HAP-1 (cell line): ENCODE measurements at regions not wholly inside any gene's neighbourhood (a gene's known extent, or its start where the extent isn't known, plus 50 kb on each side); places are given as distances from the start of the nearest gene placed in this dataset.

Experiments
- DNase-seq, 2 experiments: peaks; one replicate each; pipeline ENCODE4 v3.0.0-alpha.2; 2016 to 2020; ENCODE audit warnings: low spot score in 2 of 2
- H3K27me3 ChIP-seq: fragments of 250-450 bp; sonication (Bioruptor Pico); 2 replicates; pipeline ENCODE4 v1.5.1; 2020; ENCODE audit warnings: low read depth, mild to moderate bottlenecking, moderate library complexity
- H3K36me3 ChIP-seq: fragments of 250-450 bp; sonication (Bioruptor Pico); replicated peaks from 2 replicates; pipeline ENCODE4 v1.5.1; 2020; ENCODE audit warnings: mild to moderate bottlenecking
- H3K4me1 ChIP-seq: fragments of 250-450 bp; sonication (Bioruptor Pico); 2 replicates; pipeline ENCODE4 v1.5.1; 2020; ENCODE audit warnings: mild to moderate bottlenecking
- H3K4me3 ChIP-seq: fragments of 250-450 bp; sonication (Bioruptor Pico); 2 replicates; pipeline ENCODE4 v1.5.1; 2020; ENCODE audit warnings: mild to moderate bottlenecking, moderate library complexity
- H3K9me3 ChIP-seq: fragments of 250-450 bp; sonication (Bioruptor Pico); 2 replicates; pipeline ENCODE4 v1.5.1; 2020; ENCODE audit warnings: mild to moderate bottlenecking, moderate library complexity
- in situ Hi-C: fragments of 300-500 bp; cut with MboI; formaldehyde crosslinking; loops from 3 replicates; pipeline ENCODE4 v1.14.3; 2020; ENCODE audit warnings: low sequenced_read_pairs, inconsistent platforms, mixed read lengths

DNA sequence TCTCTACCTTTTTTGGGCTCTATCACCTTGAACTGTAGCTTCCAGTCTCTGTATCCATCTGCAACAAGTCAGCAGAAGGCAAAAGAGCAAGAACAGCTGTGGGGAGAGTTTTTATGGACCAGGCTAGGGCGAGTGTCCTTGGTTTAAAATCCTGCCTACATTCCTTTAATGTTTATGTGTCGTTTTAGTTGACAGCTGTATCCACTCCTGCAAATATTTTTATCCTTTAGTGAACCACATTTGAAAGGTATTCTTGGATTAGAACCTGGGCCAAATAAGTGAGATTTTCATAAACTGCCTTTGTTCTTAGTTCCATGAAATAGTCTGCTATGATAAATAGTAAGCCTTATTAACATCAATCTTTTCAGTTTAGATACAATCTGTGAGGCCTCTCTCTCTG, 712.2 kb downstream of the ETS1 start:
- in situ Hi-C loops: no loop called here

DNA sequence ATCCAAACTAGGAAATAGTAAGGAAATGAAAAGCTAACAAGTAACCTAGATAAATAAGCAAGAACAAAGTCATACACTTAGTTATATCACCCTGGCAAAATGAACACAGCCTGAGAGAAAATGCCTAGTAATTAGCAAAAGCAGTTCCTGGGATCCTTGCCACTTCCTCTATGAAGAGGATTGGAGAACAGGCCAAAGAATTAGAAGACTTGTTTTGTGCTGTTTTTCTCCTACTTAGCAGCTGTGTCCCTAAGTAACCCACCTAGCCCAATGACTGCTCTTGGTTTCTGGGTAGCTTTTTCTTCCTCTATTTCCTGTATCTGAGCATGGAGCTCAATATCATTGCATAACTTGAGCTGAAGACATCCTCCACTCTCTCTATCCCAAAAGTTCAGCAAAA, 713.9 kb downstream of the ETS1 start:
- no peak overlapping the region for H3K4me3 ChIP-seq
- in situ Hi-C loops: no loop called here
- no peaks in the 10 kb centered on the region for H3K9me3 ChIP-seq
- no peaks in the 10 kb centered on the region for H3K4me1 ChIP-seq
- H3K36me3 ChIP-seq: no peaks in the 10 kb centered on the region
- no peaks in the 10 kb centered on the region for H3K27me3 ChIP-seq
- DNase-seq: no peak

More for the DNA sequence above, 712.2 kb downstream of the ETS1 start:
- H3K4me1 ChIP-seq: no peaks in the 10 kb centered on the region
- H3K27me3 ChIP-seq: no peaks in the 10 kb centered on the region
- DNase-seq: no peak
- no peaks in the 10 kb centered on the region for H3K36me3 ChIP-seq
- H3K4me3 ChIP-seq: no peak overlapping the region
- no peaks in the 10 kb centered on the region for H3K9me3 ChIP-seq

DNA sequence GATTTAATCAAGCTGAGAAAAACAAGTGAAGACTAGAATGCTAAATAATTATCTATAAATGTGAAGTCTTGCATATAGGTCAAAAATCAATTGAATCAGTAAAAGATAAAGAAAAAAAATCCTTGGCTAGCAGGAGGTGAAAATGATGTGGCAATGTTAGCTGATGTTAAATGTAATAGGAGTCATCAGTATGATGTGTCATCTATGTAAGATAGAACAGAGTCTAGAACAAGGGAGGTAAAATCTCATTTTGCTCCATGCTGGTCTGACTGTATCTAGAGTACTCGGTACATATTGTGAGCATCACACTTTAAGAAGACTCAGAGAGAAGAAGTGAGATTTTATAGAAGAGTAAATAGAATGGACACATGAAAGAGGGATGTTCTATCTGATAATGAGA, 721.2 kb downstream of the ETS1 start:
- Histone ChIP-seq H3K27me3 (no peaks in the 10 kb centered on the region), H3K9me3 (no peaks in the 10 kb centered on the region), H3K4me1 (no peaks in the 10 kb centered on the region), H3K4me3 (no peak overlapping the region), H3K36me3 (no peaks in the 10 kb centered on the region)
- in situ Hi-C loops: no loop called here
- no peak for DNase-seq

DNA sequence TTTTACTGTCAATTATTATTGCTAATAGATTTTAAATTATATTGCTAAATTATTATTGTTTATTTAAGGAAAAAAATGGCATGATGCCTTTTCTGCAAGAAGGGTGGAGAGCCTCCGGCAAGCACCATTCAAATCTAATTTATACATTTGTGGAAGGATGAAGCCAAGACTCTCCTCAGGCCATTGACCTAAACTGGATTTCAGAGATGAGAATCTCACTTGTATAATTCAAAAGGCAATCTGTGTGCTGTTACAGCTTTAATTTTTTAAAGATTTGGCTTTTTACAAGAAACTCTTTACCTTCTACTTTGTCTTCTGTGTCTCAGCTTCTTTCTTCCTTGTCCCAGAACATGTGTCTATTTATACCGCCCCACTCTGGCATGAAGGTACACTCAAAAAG, 722.5 kb downstream of the ETS1 start:
- in situ Hi-C loops: no loop called here
- no peak for DNase-seq
- H3K9me3 ChIP-seq: no peaks in the 10 kb centered on the region

DNA sequence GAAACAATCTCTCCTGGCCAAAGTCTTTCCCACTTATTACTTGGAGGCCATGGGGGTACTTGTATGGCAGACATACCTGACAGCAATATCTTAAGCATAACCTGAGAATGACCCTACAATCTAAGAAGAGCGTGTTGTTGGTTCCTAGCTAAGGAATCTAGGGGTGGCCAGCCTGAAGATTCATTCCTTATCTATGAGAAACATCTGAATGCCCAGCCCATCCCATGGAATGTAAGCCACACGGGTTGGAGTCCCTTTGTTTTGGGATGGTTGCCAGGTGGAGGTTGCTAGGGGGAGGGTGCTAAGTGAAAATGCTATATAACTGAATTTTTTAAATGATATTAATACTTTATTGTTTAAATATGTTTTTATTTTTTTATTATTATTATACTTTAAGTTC, 725.0 kb downstream of the ETS1 start:
- Histone ChIP-seq H3K4me1 (no peaks in the 10 kb centered on the region), H3K9me3 (no peaks in the 10 kb centered on the region), H3K36me3 (no peaks in the 10 kb centered on the region), H3K27me3 (no peaks in the 10 kb centered on the region), H3K4me3 (no peak overlapping the region)
- in situ Hi-C loops: no loop called here
- no peak for DNase-seq

More for the DNA sequence above, 722.5 kb downstream of the ETS1 start:
- Histone ChIP-seq H3K27me3 (no peaks in the 10 kb centered on the region), H3K4me3 (no peak overlapping the region), H3K36me3 (no peaks in the 10 kb centered on the region), H3K4me1 (no peaks in the 10 kb centered on the region)

DNA sequence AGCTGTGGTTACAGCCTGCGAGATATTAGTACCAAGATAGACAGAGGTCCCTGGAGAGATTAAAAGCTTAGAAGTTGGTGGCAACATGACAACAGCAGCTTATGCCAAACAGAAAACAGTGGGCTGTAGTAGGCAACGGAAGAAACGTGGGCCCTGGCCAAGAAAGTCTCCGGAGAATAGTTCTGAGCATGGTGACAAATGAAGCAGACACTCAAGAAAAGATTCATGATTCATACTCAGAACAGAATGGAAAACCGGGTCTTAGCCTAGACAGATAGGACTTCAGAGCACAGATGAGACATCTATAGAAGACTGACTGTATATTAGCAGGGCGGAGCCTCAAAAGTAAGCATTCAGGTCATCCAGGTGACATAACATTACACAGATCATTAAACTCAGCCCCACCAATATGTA, 727.4 kb downstream of the ETS1 start:
- Histone ChIP-seq H3K27me3 (no peaks in the 10 kb centered on the region), H3K9me3 (no peaks in the 10 kb centered on the region), H3K4me1 (no peaks in the 10 kb centered on the region), H3K4me3 (no peak overlapping the region), H3K36me3 (no peaks in the 10 kb centered on the region)
- DNase-seq: no peak
- in situ Hi-C loops: no loop called here

DNA sequence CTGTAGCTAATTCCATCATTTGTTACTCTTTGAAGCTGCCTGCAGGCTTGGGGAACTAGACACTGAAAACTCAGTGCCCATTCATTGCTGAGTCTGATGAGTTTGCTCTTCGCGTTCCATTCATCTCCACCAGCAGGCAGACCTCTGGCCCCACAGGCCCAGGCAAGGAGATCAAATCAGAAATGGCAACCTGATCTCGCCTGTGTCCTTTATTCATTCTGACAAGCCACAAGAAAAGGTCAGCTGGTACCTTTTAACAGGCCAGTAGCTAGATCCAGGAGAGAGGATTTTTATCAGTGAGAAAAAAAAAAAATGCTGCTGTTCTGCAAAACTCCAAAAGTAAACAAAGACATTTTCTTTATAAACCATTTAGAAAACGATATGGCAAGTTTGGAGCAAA, 742.5 kb downstream of the ETS1 start:
- no peak for DNase-seq
- no peaks in the 10 kb centered on the region for H3K36me3 ChIP-seq
- no peaks in the 10 kb centered on the region for H3K27me3 ChIP-seq
- no peak overlapping the region for H3K4me3 ChIP-seq
- H3K4me1 ChIP-seq: no peaks in the 10 kb centered on the region
- in situ Hi-C loops: no loop called here
- H3K9me3 ChIP-seq: no peaks in the 10 kb centered on the region

DNA sequence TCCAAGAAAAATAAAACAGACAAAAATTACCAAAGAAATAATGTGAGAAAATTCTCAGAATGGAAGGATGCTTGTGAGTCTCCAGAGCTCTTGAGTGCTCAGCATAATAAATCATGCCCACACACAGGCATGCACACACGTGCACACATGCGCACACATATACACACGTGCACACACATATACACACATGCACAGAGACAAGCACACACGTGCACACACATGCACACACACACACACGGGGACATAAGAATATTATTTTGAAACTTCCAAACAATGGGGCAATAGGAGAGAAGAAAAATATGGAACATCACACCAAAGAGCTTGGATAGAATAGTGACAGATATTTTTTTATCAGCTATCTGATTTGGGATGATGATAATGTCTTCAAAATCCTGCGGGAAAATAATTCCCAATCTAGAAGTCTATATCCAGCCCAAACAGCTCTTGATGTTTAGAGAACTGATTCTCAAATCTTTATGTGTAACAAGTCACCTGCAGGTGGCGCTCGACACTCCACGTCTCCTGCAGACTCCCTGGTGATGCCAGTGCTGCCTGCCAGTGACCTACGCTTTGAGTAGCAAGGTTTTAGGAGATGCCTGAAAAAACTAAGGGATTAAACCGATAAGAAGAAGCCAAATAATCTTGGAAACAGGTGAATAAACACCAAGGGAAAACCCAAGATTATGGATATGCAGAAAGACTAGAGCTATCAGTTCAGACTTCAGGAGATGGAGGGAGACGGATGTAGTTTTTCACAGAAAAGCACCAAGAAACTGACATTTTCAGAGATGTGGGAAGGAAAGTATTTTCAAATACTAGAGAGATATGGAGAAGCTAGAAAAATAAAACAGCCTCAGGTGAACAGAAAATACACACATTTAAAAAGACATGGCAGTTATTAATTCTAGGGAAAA, 743.6 kb downstream of the ETS1 start:
- no peaks in the 10 kb centered on the region for H3K4me1 ChIP-seq
- no peaks in the 10 kb centered on the region for H3K27me3 ChIP-seq
- in situ Hi-C loops: no loop called here
- no peak overlapping the region for H3K4me3 ChIP-seq
- H3K9me3 ChIP-seq: no peaks in the 10 kb centered on the region
- H3K36me3 ChIP-seq: no peaks in the 10 kb centered on the region
- DNase-seq: peak; percentile 5 to 71

DNA sequence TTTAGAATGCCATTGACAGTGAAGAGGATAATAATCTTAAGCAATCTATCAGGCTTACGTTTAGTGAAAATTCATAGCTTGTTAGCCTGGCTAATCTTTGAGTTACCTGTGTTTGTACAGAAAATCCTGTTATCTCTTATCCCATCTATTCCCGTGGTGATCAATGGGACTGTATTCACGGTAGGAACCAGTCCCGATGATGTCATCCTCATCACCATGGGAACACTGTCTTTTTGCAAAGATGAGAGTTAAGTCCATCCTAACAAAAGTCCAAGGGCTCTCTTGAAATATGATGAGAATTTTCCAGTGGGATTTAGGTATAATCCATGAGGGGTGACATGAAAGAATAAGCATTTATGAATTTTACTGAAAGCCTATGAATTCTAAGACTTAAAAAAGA, 762.2 kb downstream of the ETS1 start:
- in situ Hi-C loops: no loop called here
- Histone ChIP-seq H3K36me3 (no peaks in the 10 kb centered on the region), H3K9me3 (no peaks in the 10 kb centered on the region), H3K4me1 (no peaks in the 10 kb centered on the region), H3K27me3 (no peaks in the 10 kb centered on the region), H3K4me3 (no peak overlapping the region)
- no peak for DNase-seq

DNA sequence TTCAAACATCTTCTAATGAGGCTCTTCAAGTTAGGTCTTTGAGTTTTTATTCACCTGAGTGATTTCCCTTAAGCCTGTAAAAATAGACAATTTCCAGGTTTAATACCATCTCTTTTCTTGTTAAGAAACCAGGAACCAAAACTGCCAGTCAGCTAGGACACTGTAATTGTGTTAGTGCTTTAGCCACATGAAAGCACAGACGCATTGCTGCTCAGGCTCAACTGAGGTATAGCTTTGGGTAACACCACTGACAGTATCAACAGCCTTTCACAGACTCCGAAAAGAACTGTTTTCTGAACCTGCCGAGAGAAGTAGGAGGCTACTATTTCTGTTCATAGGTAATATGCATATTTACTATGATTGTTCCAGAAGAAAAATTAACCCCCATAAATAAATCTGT, 768.7 kb downstream of the ETS1 start:
- in situ Hi-C loops: no loop called here
- Histone ChIP-seq H3K4me3 (no peak overlapping the region), H3K36me3 (no peaks in the 10 kb centered on the region), H3K9me3 (no peaks in the 10 kb centered on the region), H3K4me1 (no peaks in the 10 kb centered on the region), H3K27me3 (no peaks in the 10 kb centered on the region)
- no peak for DNase-seq

DNA sequence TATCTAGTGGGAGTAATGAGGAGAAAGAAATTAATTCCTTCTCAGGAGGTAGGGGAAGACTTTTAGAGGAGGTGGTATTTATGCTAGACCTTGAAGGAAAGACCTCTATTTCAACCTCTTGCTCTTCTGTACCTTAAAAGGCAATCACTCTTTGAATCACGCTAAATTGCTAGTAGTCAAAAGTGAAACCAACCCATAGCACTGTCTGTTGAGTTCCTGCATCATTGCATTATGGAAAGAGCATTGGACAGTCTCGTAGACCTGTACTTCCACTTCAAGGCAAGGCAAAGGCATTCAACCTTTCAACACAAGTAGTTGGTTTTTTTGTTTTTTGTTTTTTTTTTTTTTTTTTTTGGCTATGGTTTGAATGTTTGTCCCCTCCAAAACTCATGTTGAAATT, 770.4 kb downstream of the ETS1 start:
- DNase-seq: no peak
- in situ Hi-C loops: no loop called here
- Histone ChIP-seq H3K4me1 (no peaks in the 10 kb centered on the region), H3K9me3 (no peaks in the 10 kb centered on the region), H3K36me3 (no peaks in the 10 kb centered on the region), H3K4me3 (no peak overlapping the region), H3K27me3 (no peaks in the 10 kb centered on the region)

DNA sequence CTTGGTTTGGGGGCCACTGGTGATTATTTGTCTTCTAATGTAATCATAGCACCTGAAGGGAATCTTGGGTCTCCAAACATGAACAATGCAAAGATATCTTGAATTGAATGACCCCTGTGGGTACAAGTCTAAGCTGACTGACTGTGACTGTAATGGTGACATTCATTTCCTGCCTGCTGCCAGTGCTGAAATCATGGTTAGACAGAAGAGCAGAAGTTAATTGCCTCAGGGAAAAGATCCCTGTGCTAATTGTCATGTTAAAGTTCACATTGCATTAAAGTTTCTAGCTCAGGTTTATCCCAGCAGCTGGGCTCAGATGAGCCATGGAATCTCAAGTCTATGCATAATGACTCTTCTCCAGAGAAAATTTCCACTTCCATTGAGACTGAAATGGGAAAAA, 772.0 kb downstream of the ETS1 start:
- H3K9me3 ChIP-seq: no peaks in the 10 kb centered on the region
- no peaks in the 10 kb centered on the region for H3K27me3 ChIP-seq

DNA sequence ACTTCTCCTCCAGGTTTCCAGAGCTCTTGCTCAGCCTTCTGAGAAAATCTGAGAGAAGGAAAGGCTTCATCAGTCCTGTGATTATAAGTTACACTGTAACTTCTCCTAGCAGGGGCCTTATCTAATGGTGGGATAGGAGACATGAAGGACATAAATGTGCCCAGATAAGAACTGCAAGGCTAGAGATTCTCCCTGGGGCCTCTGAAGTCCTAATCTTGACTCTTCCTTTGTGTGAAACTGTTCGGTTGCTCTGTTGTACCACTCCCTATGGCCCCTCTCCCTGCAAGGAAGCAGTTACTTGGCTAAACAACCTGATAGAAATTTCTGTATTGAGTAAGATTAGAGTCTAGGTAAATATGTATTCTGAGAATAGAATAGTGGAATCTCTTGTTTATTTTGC, 780.9 kb downstream of the ETS1 start:
- no peaks in the 10 kb centered on the region for H3K4me1 ChIP-seq
- in situ Hi-C loops: no loop called here
- no peak for DNase-seq
- no peak overlapping the region for H3K4me3 ChIP-seq
- H3K36me3 ChIP-seq: no peaks in the 10 kb centered on the region
- no peaks in the 10 kb centered on the region for H3K9me3 ChIP-seq
- no peaks in the 10 kb centered on the region for H3K27me3 ChIP-seq

More for the DNA sequence above, 772.0 kb downstream of the ETS1 start:
- H3K4me1 ChIP-seq: no peaks in the 10 kb centered on the region
- no peak for DNase-seq
- in situ Hi-C loops: no loop called here
- no peaks in the 10 kb centered on the region for H3K36me3 ChIP-seq
- no peak overlapping the region for H3K4me3 ChIP-seq

DNA sequence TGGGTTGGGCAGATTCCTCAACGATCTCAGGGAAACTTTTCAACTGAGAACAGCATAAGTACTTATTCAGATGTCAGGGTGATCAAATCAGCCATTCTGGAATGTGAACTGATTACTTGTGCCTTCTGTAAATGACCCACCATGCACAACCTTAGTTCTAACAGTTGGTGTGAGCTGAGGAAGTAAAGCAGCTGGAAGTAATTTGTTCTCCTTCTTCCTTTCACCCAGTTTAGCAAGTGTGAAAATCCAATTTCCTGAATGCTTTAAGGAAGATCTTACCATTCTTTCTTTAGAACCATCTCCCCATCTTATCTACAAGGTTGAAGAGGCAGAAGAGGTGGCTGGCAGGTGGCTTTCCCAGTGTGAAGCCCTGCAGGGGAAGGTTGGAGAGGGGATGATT, 781.6 kb downstream of the ETS1 start:
- no peak overlapping the region for H3K4me3 ChIP-seq
- in situ Hi-C loops: no loop called here
- no peaks in the 10 kb centered on the region for H3K27me3 ChIP-seq
- H3K36me3 ChIP-seq: no peaks in the 10 kb centered on the region
- no peaks in the 10 kb centered on the region for H3K4me1 ChIP-seq
- no peak for DNase-seq
- no peaks in the 10 kb centered on the region for H3K9me3 ChIP-seq
